ENCODE measurements at regions not wholly inside any gene's neighbourhood (a gene's known extent, or its start where the extent isn't known, plus 50 kb on each side); places are given as distances from the start of the nearest gene placed in this dataset.

DNA sequence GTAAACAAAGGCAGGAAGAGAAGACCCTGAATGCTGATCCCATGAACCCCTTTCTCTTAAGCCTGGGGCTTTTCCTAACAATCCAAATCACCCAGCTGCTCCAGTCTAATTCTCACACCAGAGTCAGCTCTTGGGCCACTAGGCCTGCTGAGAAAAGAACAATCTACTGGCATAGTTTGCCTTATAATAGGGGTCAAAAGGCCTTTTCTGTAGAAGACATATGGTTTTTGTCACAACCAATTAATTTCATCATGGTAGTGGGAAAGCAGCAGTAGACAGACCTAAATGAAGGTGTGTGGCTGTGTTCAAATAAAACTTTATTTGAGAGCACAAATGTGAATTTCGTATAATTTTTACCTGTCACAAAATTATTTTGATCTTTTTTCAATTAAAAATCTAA lies 994.7 kb upstream of the EPHA7 start:
- Histone ChIP-seq H3K4me3 (no peak overlapping the region), H3K27me3 (no peaks in the 10 kb centered on the region), H3K27ac (no peak overlapping the region), H3K4me1 (no peaks in the 10 kb centered on the region), H3K36me3 (no peaks in the 10 kb centered on the region), H3K9me3 (no peaks in the 10 kb centered on the region)
- TF ChIP-seq POLR2A (IDR thresholded peaks at IDR 0.05), result no peak
- TF ChIP-seq, protein P1, sequence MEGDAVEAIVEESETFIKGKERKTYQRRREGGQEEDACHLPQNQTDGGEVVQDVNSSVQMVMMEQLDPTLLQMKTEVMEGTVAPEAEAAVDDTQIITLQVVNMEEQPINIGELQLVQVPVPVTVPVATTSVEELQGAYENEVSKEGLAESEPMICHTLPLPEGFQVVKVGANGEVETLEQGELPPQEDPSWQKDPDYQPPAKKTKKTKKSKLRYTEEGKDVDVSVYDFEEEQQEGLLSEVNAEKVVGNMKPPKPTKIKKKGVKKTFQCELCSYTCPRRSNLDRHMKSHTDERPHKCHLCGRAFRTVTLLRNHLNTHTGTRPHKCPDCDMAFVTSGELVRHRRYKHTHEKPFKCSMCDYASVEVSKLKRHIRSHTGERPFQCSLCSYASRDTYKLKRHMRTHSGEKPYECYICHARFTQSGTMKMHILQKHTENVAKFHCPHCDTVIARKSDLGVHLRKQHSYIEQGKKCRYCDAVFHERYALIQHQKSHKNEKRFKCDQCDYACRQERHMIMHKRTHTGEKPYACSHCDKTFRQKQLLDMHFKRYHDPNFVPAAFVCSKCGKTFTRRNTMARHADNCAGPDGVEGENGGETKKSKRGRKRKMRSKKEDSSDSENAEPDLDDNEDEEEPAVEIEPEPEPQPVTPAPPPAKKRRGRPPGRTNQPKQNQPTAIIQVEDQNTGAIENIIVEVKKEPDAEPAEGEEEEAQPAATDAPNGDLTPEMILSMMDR (IDR thresholded peaks at IDR 0.05 in 4 of 5, conservative IDR thresholded peaks at IDR 0.05 in 1 of 5), result no peak
- ATAC-seq, result no peak
- DNase-seq, result no peak
- in situ Hi-C loops (cut with MboI; ENCODE audit: low sequenced_read_pairs in 4 of 4) (no loop called here), intact Hi-C loops (cut with DNase I; ENCODE audit: low total_unique reads) (no loop called here)

DNA sequence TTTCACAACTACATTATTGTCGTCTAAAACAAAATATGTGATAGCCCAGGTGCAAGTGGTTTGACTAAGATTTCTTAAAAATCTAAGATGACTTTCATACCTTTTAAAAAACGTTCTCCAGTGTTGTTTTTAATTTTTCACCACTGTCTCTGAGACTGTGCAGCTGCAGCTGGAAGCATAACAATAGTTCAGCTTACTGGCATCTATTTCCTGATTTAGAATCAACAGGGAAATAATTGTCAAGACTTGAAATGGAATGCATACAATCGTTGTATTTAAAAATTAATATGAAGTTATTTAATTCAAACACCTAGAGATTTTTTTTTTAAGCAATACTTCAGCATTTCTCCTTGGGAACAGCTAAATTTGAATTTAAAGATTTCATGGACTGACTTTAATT lies 982.0 kb upstream of the EPHA7 start:
- intact Hi-C loops (cut with DNase I; ENCODE audit: low total_unique reads), result no loop called here
- no peak for DNase-seq
- ATAC-seq, result no peak
- no peak overlapping the region for H3K27ac ChIP-seq
- H3K4me1 ChIP-seq, result no peaks in the 10 kb centered on the region
- TF ChIP-seq, protein P1 (IDR thresholded peaks at IDR 0.05 in 4 of 5, conservative IDR thresholded peaks at IDR 0.05 in 1 of 5), result no peak
- TF ChIP-seq POLR2A (IDR thresholded peaks at IDR 0.05), result no peak
- no peaks in the 10 kb centered on the region for H3K36me3 ChIP-seq
- H3K27me3 ChIP-seq, result no peaks in the 10 kb centered on the region
- in situ Hi-C loops (cut with MboI; ENCODE audit: low sequenced_read_pairs in 4 of 4), result no loop called here
- no peak overlapping the region for H3K4me3 ChIP-seq
- H3K9me3 ChIP-seq, result no peaks in the 10 kb centered on the region

DNA sequence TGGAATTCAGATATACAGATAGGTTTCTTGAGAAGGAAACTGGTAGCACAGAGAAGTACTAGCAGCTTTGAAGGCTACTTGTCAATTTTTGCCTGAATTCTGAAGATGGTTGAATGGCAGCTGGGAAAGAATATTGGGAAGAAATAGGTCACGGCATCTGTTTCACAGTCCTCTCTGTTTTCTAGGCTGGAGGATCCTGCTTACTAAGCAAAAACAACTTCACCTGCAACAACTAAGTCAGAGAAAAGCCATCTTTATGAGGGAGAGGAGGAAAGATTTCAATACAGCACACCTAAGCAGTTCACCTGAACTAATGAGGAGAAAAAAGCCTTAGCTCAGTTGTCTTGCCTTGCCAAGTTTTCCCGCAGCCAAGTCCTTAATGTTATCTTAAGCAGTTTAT lies 975.5 kb upstream of the EPHA7 start:
- Histone ChIP-seq H3K4me1 (no peaks in the 10 kb centered on the region), H3K9me3 (no peaks in the 10 kb centered on the region), H3K36me3 (no peaks in the 10 kb centered on the region), H3K27ac (no peak overlapping the region), H3K4me3 (no peak overlapping the region), H3K27me3 (no peaks in the 10 kb centered on the region)
- DNase-seq, result no peak
- TF ChIP-seq, protein P1 (IDR thresholded peaks at IDR 0.05 in 4 of 5, conservative IDR thresholded peaks at IDR 0.05 in 1 of 5), result no peak
- no peak for TF ChIP-seq POLR2A (IDR thresholded peaks at IDR 0.05)
- in situ Hi-C loops (cut with MboI; ENCODE audit: low sequenced_read_pairs in 4 of 4) (no loop called here), intact Hi-C loops (cut with DNase I; ENCODE audit: low total_unique reads) (no loop called here)
- no peak for ATAC-seq

DNA sequence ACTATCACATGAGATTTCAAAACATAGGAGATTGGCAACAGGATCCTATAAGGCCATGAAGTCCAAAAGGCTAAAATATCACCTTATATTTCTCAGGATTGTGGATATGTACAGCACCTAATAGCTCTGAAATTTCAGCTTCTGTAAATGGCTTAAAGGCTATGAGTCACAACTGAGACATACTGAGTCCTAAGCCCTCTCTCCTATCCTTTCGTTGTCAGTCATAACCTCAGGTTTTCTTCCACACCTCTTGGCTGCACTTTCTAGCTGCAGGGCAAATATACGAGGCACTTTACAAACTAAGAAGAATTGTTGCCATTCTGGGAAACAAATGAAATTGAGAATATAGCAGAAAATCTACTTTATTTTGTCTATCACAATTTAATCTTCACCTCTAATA lies 969.9 kb upstream of the EPHA7 start:
- H3K27me3 ChIP-seq, result no peaks in the 10 kb centered on the region
- H3K4me3 ChIP-seq, result no peak overlapping the region
- H3K4me1 ChIP-seq, result no peaks in the 10 kb centered on the region
- in situ Hi-C loops (cut with MboI; ENCODE audit: low sequenced_read_pairs in 4 of 4) (no loop called here), intact Hi-C loops (cut with DNase I; ENCODE audit: low total_unique reads) (no loop called here)
- H3K9me3 ChIP-seq, result no peaks in the 10 kb centered on the region
- no peaks in the 10 kb centered on the region for H3K36me3 ChIP-seq
- no peak overlapping the region for H3K27ac ChIP-seq
- no peak for TF ChIP-seq POLR2A (IDR thresholded peaks at IDR 0.05)
- TF ChIP-seq, protein P1 (IDR thresholded peaks at IDR 0.05 in 4 of 5, conservative IDR thresholded peaks at IDR 0.05 in 1 of 5), result no peak
- ATAC-seq, result no peak
- DNase-seq, result no peak

DNA sequence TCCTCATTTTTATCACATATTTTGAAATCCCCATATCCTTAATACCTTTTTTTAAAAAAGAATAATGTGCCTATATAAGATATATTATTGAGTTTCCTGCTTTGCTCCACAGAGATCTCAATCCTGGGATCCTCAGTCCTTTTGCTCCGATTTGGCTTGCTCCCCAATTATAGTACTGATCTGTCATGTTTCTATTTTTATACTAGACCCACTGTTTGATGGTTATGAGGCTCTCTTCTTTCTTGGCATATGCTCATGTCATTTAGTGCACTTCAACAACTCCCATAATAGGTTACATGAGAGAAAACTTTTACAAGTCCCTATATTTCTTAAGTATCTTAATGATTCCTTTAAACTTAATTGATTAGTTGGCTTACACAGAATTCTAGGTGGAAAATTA lies 958.5 kb upstream of the EPHA7 start:
- H3K4me1 ChIP-seq, result no peaks in the 10 kb centered on the region
- in situ Hi-C loops (cut with MboI; ENCODE audit: low sequenced_read_pairs in 4 of 4), result no loop called here
- DNase-seq (no peak), ATAC-seq (no peak)
- no peak overlapping the region for H3K4me3 ChIP-seq
- TF ChIP-seq, protein P1 (IDR thresholded peaks at IDR 0.05 in 4 of 5, conservative IDR thresholded peaks at IDR 0.05 in 1 of 5), result no peak
- no peaks in the 10 kb centered on the region for H3K9me3 ChIP-seq
- H3K27me3 ChIP-seq, result no peaks in the 10 kb centered on the region
- H3K27ac ChIP-seq, result no peak overlapping the region
- intact Hi-C loops (cut with DNase I; ENCODE audit: low total_unique reads), result no loop called here
- no peaks in the 10 kb centered on the region for H3K36me3 ChIP-seq

All from gastrocnemius medialis (tissue), 4 donors.